ENCODE measurements at regions not wholly inside any gene's neighbourhood (a gene's known extent, or its start where the extent isn't known, plus 50 kb on each side); places are given as distances from the start of the nearest gene placed in this dataset.
A peak's percentile ranks its signal among the peaks of the same experiment; 100 is the strongest.
"Not testable (repeated sequence)": the region's sequence is repeated elsewhere in the genome, so short reads cannot be mapped to it uniquely, and the experiment has no call there.

DNA sequence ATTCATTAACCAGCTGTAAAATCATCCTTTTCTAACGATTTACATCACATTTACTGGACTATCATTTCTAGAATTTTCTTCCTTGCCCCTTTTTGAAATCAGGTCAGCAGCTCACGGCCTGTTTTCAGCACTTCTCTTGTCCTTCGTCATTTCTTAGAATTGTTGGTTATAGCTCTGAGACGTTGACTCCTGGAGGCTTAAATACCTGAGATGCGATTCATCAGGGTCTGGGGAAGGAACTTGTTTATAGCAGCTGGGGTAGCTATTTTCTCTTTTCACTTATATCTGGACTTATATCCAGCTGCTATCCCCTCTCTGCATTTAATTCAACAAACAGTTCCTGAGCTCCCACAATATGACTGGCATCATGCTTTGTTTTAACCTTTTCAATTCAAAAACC lies 338.7 kb upstream of the TNRC6C start:
- no peak for DNase-seq (ENCODE audit: low read depth in 2 of 2)

- no peak for DNase-seq (ENCODE audit: low read depth in 2 of 2)
Measured at GRCh38 chr17:77620282-77620681, 338.2 kb upstream of the TNRC6C start.

DNA sequence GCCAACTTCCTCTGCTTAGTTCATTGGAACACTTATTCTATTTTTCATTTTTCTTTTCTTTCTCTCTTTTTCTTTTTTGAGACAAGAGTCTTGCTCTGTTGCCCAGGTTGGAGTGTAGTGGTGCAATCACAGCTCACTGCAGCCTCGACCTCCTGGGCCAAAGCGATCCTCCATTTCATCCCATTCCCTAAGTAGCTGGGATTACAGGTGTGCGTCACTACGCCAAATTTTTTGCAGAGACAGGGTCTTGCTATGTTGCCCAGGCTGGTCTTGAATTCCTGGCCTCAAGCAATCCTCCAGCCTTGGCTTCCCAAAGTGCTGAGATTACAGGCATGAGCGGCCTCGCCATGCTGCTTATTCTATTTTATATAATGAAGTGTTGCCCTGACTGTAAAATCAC lies 336.4 kb upstream of the TNRC6C start:
- DNase-seq (ENCODE audit: low read depth in 2 of 2): not testable (repeated sequence)

DNA sequence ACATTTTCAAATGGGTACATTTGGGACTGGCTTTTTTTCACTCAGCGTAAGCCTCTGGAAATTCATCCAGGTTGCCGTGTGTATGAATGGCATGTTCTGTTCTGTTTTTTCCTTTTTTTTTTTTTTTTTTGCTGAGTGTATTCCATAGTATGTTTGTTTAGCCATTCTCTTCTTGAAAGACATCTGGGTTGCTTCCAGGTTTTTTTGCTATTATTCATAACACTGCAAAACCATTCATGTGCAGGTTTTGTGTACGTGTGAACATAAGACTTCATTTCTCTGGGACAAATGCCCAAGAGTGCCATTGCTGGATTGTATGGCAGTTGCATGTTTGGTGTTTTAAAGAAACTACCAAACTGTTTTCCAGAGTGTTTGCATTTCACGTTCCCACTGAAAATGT lies 335.9 kb upstream of the TNRC6C start:
- no peak for DNase-seq (ENCODE audit: low read depth in 2 of 2)

GRCh38 chr17:77623321-77623720 lies 335.2 kb upstream of the TNRC6C start:
- DNase-seq (ENCODE audit: low read depth in 2 of 2): not testable (repeated sequence)

- DNase-seq (ENCODE audit: low read depth in 2 of 2): no peak
Measured at GRCh38 chr17:77628035-77628434, 330.5 kb upstream of the TNRC6C start.

DNA sequence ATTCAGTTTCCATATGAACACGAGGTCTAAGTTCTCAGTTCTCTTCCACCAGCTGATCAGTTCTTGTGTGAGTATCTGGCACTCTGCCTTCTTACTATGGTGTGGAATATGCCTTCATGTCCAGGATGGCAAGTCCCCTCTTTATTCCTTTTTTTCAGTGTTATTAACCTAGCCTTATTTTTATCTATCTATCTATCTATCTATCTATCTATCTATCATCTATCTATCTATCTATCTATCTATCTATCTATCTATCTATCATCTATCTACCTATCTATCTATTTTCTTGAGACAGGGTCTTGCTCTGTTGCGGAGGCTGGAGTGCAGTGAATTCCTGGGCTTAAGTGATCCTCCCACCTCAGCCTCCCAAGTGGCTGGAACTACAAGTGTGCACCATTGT lies 329.2 kb upstream of the TNRC6C start:
- not testable (repeated sequence) for DNase-seq (ENCODE audit: low read depth in 2 of 2)

DNA sequence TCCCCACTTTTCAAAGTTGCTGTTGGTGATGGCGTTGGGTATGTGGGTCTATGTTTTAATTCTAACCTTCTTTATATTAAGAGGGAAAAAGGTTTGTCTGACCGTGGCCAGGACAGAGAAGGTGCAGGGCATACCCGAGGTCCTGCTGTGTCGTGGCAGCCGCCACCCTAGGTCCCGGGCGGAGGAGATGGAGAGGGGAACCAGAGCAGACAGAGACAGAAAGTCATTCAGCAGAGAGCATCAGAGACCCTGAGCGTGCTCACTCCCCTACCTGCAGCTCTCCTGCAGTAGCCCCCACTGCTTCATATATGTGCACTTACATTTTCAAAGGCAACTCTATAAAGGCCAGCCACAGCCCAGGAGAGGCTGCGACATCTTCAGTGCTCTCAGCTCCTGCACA lies 327.2 kb upstream of the TNRC6C start:
- no peak for DNase-seq (ENCODE audit: low read depth in 2 of 2)

DNA sequence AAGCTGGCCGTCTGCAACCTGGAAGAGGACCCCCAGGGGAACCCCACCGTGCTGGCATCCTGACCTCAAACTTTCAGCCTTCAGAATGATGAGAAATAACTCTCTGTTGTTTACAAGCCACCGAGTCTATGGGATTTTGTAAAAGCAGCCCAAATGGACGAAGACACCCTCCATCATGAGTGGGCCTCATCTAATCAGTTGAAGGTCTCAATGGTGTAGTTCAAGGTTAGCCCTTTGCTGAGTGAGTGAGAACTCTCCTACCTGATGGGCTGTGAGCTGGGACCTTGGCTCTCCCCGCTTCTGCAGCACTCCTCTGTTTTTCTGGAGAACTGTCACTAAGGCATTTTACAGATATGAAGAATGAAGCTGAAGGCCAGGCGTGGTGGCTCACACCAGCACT lies 325.9 kb upstream of the TNRC6C start:
- no peak for DNase-seq (ENCODE audit: low read depth in 2 of 2)

DNA sequence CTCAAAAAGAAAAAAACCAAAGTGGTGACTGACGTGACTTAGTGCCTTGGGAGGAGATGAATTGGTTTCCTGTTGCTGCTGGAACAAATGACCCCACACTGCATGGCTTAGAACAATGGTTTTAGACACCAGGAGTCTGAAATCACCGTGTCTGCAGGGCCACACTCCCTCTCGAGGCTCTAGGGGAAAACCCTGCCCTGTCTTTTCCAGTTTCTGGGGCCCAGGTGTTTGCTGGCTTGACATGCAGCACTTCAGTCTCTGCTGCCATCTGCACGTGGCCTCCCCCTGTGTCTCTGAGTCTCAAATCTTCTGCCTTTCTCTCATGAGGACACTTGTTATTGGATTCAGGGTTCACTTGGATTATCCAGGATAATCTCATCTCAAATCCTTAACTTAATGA lies 323.8 kb upstream of the TNRC6C start:
- peak in 1 of 2 donors; percentile 38 for DNase-seq (ENCODE audit: low read depth in 2 of 2)

DNA sequence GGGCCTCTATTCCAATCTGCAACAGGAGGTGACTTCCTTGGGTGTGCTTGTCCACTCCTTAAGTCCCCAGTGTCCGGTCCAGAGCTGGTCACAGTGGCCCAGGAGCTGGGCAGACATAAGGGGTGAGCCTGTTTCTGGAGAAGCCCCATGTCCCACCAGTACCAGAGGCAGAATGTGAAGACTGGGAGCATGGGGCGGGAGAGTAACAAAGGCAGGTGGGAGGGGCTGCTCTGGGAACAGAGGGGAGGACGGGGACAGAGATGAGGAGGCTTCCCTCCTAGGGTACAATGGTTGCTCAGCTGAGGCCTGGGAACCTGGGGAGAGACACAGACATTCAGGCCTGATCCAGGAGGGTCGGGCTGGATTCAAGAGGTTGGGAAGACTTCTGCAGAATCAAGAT lies 323.3 kb upstream of the TNRC6C start:
- DNase-seq (ENCODE audit: low read depth in 2 of 2): no peak

DNA sequence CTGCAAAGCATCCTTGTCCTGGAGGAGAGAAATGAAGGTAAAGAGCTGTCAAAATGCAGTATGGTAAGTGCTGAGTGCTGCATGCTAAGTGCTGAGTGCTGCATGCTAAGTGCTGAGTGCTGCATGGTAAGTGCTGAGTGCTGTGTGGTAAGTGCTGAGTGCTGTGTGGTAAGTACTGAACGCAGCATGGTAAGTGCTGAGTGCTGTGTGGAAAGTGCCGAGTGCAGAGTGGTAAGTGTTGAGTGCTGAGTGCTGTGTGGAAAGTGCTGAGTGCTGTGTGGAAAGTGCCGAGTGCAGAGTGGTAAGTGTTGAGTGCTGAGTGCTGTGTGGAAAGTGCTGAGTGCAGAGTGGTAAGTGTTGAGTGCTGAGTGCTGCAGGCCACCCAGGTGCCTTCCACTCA lies 322.7 kb upstream of the TNRC6C start:
- DNase-seq (ENCODE audit: low read depth in 2 of 2): not testable (repeated sequence)

GRCh38 chr17:77636835-77637817 lies 321.4 kb upstream of the TNRC6C start:
- no peak for DNase-seq (ENCODE audit: low read depth in 2 of 2)

DNA sequence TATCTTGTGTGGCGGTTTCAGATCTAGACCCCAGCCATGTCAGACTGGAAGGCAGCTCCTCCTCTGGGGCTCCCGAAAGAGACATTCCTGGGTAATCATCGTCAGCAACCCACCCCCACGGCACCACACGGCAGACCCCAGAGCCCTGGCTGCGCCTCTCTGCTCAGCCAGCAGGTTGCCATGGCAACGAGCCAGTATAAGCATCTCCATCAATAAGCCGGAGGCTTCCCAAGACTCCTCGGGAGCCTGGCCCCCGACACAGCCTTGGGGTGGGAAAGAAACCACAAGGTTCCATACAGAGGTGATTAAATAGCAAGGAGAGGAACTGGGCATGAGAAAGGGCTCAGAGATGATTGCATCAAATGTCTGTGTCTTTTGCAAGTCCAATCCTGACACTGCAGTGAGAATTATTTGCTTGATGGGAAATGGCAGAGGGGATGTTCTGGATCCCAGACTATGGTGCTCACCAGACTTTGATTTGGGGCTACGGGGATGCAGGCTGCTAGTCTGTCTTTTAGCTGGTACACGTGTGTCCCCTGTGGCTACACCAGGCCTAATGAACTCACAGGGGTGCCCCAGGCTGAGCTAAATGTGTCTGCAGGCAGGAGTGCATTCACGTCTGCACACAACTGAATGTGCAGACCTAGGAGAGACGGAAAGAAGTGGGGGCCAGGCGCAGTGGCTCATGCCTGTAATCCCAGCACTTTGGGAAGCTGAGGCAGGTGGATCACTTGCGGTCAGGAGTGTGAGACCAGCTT lies 320.5 kb upstream of the TNRC6C start:
- no peak for DNase-seq (ENCODE audit: low read depth in 2 of 2)

GRCh38 chr17:77640252-77640651 lies 318.3 kb upstream of the TNRC6C start:
- no peak for DNase-seq (ENCODE audit: low read depth in 2 of 2)

DNA sequence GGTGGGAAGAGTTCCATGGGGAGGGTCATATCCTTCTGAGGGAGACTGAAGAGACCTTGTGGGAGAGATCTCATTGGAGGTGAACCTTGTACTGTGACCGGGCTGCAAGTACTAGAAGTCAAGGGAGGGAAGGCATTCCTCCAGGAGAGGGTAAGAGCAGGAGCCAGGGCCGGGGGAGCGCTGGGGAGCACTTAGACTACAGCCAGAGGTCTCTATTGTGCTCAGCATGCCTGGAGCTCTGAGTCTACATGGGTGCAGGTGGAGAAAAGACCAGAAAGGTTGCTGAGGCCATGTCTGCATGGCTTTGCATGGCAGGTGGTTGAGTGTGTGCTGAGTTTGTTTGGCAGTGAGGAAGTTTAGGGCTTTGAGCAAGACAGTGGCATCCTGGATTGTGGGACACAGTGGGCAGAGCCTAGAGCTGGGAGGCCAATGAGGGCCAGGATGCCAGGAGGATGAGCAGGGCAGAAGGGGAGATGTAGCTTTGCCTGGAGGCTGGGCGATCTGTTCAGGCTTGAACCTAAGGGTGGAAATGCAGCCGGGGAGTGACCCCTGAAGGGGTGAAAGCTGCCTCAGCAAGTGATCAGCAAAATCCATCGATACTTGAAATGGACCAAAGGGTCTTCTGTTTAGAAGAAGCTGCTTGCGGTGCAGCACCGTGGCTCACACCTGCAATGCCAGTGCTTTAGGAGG lies 317.4 kb upstream of the TNRC6C start:
- no peak for DNase-seq (ENCODE audit: low read depth in 2 of 2)

GRCh38 chr17:77641718-77642117 lies 316.8 kb upstream of the TNRC6C start:
- DNase-seq (ENCODE audit: low read depth in 2 of 2): no peak

- no peak for DNase-seq (ENCODE audit: low read depth in 2 of 2)
Measured at GRCh38 chr17:77644181-77645071, 314.1 kb upstream of the TNRC6C start.

- peak; percentile 22 to 39 for DNase-seq (ENCODE audit: low read depth in 2 of 2)
Measured at GRCh38 chr17:77645072-77646045, 313.1 kb upstream of the TNRC6C start.

DNA sequence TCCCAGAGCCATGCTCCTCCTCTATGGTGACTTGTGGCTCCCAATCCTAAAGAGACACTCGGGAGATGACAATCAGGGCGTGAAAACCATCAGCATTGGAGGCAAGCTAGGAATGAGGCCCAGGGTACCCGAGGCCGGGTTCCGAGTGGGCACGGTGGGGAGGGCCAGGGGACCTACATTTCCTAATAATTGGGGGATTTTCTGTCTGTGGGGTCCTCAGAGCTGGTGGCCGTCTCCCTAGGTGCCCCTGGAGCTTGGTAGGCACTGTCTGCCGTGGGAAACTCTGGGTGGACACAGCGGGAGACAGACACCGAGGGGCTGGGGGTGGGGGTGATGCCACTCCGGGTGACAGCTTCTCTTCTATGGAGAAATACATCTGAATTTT lies 312.5 kb upstream of the TNRC6C start:
- DNase-seq (ENCODE audit: low read depth in 2 of 2): no peak

Data from activated CD4-positive, alpha-beta T cell treated with anti-CD3 and anti-CD28 coated beads for 24 hours (primary cell).